NCI-H82 treated with DMSO at 0.1 percent for 48 hours (cell line): ENCODE measurements at regions not wholly inside any gene's neighbourhood (a gene's known extent, or its start where the extent isn't known, plus 50 kb on each side); places are given as distances from the start of the nearest gene placed in this dataset.

Source experiments
- DNase-seq: peaks from one replicate; lab custom pipeline; 2025; ENCODE audit not compliant: unreplicated experiment; lab: John Stamatoyannopoulos, UW

DNA sequence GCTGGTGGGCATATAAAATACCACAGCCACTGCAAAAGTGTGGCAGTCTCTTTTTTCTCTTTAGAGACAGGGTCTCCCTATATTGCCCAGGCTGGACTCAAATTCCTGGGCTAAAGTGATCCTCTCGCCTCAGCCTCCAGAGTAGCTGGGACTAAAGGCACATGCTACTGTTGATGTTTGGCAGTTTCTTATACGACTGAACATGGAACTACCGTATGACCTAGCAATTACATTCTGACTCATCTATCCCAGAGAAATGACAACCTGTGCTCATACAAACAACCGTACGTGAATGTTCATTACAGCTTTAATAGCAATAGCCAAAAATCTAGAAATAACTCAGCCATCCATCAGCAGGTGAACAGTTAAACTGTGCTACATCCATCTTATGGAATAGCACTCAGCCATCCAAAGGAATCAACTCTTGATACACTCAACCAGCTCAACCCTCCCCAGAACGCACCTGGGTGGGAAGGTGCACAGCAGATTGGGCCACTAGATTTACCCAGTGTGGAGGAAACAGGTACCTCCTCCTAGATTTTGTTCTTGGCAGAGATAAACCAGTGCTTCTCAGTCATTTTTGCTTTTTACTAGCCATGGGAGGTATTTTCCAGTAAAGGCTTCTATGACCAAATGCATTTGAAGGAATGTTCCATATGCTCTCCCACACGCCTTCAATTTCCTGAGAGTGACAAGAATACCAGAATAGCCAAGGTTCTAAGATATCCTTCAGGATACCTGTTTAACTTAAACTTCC lies 130.5 kb downstream of the MED15 start:
- DNase-seq = no peak

DNA sequence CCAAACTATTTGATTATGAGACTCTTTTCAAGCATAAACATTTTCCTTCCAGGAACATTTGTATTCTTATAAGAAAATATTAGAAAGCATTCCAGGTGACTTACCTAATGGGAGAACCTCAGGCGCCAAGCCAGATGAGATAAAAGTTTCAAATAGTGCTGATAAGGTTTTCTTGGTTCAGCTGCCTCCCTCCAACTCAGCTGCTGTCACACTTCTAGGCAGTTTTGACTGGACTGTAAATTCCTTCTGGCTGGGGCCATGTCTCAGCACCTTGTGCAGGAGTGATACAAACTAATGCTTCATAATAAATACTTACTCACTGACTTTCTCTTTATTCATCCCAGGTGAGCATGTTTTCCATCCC lies 131.1 kb downstream of the MED15 start:
- no peak for DNase-seq

DNA sequence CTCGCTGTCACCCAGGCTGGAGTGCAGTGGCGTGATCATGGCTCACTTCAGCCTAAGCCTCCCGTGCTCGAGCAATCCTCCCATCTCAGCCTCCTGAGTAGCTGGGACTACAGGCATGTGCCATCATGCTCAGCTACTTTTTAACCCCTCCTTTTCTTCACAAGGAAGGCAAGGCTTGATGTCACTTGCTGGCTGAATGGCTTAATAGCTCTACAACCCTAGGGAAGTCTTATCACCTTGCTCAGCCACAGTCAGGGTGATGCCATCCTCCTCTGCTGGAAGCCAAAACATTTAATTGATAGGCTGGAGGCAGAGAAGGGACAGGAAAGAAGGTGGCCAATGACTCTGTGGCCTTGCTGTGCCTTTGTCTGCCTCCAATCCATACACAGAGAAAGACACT lies 131.9 kb downstream of the MED15 start:
- no peak for DNase-seq

DNA sequence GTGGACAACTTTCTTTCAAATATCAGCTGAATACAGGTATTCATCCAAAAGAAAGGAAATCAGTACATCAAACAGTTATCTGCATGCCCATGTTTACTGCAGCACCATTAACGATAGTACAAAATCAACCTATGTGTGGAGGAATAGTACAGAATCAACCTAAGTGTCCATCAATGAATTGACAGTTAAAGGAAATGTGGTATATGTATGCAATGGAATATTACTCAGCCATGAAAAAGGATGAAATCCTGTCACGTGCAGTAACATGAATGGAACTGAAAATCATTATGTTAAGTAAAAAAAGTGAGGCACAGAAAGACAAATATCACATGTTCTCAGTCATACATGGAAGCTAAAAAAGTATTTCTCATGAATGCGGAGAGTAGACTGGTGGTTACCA lies 132.3 kb downstream of the MED15 start:
- no peak for DNase-seq

DNA sequence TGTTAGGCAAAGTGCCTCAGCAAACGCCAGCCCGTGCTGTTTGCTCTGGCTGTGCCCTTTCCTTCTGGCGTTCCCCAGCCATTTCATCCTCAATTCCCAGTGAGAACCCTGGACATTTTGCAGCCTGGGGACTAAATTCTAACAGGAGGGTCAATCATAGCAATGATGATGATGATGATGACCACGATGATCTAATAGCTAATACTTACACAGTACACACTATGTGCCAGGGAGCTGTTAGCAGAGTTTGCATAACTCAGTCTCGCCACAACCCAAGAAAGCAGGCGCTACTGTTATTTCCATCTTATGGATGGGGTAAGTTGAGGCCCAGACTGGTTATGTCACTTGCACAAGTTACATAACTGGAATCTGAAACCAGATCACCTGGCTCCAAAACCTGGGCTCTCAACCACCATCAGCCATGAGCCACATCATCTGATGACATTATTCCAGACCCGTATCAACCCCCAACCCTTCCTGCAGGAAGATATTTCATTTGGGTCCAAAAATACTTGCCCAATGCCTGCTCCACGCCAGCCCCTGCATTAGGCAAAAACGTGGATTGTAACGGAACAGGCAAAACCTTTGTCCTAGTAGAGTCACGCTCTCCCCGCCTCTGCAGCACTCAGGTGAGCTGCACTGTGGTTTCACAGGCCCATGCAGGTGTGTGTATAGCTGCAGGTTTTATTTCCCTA lies 132.6 kb upstream of the SERPIND1 start:
- DNase-seq = no peak

DNA sequence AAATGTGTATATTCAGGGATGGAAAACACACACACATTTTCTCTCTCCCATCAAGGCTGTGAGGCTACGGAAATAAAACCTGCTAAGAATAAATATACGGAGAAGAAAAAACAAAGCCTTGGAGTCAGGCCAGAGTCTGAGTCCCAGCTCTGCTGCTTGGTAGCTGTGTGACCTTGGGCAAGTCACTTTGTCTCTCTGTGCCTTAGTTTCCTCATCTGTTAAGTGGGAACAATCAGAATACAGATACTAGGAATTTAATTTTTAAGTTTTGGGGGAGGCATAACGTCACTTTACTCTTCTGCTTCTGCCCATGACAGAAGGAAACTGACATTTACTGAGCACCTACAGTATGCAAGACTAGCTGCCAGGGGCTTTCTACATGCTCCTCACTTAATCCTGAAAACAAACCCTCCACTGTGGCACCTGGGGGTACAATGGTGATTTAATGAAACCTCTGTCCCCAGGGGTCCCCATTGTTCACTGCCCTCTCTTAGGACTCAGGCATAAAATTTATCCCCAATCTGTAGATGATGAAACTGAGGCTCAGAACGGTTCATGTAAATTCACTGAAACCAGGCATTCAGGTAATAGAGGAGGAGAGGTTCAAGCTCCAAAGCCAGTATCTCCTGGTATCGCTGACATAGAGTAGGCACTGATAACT lies 131.9 kb upstream of the SERPIND1 start:
- DNase-seq = no peak

DNA sequence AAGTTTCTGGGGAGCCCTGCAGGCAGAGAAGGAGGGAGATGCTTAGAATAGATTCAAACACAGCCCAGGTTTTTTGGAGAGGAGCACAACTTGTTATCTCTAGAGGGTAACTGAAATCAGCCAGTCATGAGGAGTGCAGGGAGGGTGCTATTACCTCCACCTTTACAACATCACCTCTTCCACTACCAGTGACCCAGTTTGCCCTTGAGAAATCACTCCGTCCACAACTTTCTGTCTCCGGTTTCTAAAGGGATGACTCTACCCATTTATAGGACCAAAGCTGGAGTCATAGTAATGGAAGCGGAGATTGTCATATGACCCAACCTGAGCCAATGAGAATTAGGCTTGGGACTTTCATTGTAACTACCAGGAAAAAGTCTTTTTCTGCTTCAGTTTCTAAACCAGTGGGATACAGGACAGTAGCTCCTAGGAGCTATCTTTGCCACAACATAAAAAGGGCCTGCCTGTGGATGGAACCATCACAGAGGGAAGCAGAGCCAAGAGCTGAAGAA lies 131.2 kb upstream of the SERPIND1 start:
- DNase-seq = no peak

DNA sequence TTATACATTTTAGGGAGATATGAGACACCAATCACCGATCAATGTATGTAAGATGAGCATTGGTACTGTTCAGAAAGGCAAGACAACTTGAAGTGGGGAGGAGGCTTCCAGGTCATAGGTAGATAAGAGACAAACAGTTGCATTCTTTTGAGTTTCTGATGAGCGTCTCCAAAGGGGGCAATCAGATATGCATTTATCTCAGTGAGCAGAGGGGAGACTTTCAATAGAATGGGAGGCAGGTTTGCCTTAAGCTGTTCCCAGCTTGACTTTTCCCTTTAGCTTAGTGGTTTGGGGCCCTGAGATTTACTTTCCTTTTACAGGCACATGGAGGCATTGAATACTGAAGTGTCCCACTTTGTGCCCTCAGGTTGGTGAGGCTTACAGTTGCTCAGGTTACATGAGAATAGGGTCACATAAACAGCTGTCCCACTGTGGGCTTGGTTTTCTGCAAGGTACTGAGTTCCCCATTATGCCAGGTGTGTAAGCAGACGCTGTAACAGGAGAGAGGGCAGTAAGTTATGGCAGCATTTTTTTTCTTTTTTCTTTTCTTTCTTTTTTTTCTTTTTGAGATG lies 129.8 kb upstream of the SERPIND1 start:
- no peak for DNase-seq

DNA sequence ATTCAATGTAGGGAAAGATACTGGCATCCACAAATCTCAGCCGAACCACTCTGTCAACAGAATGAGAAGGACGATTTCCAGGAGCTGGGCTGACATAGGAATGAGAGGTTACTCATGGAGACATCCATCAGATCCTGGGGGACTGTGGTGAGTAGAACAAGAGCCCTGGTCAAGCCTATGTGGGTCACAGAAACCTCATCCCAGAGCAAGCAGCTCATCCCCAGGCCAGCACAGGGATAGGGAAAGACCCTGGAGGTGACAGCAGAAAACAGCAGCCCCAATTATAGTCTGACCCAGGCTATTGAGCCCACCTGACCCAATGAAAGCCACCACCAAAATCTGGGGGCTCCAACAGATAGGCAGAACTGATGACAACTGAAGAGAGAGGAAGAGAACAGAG lies 128.0 kb upstream of the SERPIND1 start:
- DNase-seq = no peak

DNA sequence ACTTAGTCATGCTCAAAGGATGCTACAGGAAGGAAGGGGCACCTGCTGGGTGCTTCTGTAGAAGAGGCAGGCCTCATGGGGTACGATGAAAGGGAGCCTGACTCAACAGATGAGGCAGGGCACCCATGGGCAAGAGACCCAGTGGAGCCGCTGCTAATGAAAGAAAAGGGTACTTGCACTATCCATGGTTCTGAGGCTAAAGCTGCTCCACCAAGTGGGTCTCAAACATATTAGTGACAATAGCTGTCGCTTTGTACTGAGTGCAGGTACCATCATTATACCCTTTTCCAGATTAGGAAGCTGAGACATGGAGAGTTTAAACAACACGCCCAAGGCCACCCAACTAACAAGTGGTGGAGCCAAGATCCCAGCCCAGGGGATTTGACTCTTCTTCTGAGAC lies 127.5 kb upstream of the SERPIND1 start:
- no peak for DNase-seq

DNA sequence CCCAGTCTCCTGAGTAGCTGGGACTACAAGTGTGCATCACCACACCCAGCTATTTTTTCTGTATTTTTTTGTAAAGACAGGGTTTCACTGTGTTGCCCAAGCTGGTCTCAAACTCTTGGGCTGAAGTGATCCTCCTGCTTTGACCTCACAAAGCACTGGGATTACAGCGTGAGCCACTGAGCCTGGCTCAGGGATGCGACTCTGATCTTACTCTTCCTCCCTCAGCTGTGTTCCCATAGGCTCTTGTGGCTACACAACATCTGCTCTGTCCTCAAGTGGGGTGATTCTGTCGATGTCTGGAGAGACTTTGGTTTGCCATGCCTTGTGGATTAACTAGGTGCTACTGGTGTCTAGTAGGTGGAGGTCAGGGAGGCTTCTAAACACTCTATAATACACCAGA lies 127.0 kb upstream of the SERPIND1 start:
- DNase-seq = no peak

DNA sequence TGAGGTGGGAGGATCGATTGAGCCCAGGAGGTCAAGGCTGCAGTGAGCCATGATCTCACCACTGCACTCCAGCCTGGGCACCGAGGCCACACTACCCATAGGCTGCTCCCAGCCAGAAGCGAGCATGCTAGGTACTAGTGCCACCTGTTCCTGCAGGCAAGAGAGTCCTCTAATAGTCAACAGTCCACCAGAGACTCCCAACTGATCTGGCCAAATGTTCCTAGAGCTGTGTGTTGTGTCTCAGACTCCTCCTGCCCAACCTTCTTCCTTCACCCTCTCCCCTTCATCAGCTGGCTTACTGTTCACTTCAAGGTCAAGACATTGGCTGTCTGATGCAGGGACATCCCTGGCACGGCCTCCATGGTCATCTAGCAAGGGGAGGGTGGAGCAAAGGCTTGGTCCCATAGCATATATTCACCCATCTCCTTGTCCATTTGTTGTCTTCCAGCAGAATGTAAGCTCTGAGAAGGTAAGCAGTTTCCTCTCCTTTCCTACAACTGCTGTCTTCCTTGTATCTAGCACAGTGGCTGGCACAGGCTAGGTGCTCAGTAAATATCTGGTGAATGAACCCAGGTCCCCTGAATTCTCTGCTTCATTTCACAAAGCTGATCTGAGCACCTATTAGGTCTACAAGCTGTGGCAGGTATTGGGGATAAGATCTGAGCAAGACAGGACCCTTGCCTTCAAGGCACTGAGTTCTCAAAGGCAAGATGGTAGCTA lies 126.2 kb upstream of the SERPIND1 start:
- no peak for DNase-seq

DNA sequence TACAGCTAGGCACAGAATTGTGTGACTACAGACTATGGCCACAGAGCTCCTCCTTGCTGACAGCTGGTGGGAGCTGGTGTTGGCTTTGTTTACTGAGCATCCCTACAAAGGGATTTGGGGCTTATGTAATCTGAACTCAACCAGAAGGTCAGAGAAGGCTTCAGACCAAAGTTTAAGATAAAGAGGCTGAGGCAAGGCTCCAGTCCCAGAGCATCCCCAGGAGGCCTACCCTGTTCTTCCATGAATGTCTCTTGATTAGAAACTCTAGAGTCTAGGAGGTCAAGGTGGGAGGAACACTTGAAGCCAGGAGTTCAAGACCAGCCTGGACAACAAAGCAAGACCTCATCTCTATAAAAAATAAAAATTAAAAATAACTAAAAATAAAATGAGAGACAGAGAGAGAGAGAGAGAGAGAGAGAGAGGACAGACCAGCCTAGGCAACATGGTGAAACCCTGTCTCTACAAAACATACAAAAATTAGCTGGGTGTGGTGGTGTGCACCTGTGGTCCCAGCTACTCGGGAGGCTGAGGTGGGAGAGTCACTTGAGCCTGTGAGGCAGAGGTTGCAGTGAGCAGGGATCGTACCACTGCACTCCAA lies 125.5 kb upstream of the SERPIND1 start:
- peak; percentile 16 for DNase-seq

DNA sequence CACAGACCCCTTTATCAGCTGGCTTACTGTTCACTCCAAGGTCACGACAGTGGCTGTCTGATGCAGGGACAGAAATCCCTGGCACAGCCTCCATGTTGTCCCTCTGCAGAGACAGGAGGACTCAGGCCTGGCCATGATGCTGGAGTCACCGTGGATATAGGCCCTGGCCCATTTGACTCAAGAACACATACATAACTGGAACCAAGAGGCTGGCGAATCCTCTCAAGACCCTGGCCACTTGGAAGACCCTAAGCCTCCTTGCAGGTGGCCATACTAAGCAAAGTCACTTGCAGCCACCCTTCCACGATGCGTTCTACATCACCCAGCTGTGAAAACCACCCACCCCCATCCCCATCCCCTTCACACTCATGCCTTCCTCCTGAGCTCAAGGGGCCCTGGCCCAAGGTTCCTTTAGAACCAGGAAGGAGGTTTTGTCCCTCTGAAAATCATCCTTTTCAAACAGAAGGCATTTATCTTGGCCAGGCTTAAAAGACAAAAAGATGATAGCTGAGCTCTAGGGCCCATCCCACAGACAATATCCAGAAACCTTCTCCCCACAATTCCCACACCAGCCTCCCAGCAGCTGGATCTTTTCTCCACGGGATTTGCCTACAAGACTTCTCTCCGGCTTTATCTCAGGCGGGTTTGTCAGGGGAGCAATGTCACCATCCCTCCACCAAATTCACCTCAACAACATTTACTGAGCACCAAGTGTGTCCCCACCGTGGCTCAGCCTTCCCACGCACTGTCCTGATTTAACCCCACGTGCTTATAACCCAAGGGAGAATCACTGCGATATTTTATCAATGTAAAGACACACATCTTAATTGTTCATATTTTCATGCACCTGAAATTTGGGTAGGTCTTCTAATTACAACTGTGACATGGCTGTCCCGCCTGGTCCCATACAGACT lies 123.4 kb upstream of the SERPIND1 start:
- DNase-seq = no peak

DNA sequence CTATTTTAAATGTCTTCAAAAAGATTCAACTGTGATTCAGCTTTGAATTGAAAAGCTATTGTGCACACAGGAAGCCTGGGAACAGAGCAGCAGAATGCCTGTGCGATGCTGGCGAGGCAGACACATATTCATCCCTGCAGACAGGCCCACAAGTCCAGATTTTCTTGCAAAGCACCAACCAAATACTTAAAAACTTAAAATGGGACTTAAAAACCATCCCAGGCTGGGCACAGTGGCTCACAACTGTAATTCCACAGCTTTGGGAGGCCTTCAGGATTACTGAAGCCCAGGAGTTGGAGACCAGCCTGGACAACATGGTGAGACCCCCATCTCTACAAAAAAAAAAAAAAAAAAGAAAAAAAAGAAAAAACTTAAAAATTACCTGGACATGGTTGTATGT lies 122.6 kb upstream of the SERPIND1 start:
- no peak for DNase-seq

DNA sequence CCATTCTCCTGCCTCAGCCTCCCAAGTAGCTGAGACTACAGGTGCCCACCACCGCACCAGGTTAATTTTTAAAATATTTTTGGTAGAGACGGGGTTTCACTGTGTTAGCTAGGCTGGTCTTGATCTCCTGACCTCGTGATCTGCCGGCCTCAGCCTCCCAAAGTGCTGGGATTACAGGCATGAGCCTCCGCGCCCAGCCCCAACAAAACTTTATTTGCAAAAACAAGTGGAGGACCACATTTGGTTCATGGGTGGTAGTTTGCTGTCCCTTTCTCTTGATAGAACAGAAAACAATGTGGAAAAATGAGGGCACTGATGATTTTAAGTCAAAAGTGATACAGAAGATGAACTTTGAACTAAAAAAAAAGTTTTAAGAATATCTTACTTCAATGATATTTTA lies 121.8 kb upstream of the SERPIND1 start:
- DNase-seq = no peak

DNA sequence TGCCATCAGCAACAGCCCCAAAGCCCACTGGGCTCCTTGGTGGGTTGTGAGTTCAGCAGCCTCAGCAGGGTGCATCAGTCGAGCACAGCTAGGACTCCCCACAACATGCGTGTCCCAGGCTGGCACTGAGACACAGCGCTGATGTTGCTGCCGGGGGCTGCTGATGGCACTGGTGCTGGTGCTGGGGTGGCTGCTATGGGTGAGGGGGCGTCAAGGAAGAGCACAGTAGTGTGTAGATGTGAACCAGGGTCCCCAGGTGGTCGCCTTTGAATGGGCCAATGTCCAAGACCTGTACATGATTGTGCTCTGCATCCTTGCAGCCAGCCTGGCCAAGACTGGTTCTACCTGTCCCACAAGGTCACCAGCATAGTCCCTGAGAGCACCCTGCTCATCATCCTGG lies 121.3 kb upstream of the SERPIND1 start:
- DNase-seq = no peak

DNA sequence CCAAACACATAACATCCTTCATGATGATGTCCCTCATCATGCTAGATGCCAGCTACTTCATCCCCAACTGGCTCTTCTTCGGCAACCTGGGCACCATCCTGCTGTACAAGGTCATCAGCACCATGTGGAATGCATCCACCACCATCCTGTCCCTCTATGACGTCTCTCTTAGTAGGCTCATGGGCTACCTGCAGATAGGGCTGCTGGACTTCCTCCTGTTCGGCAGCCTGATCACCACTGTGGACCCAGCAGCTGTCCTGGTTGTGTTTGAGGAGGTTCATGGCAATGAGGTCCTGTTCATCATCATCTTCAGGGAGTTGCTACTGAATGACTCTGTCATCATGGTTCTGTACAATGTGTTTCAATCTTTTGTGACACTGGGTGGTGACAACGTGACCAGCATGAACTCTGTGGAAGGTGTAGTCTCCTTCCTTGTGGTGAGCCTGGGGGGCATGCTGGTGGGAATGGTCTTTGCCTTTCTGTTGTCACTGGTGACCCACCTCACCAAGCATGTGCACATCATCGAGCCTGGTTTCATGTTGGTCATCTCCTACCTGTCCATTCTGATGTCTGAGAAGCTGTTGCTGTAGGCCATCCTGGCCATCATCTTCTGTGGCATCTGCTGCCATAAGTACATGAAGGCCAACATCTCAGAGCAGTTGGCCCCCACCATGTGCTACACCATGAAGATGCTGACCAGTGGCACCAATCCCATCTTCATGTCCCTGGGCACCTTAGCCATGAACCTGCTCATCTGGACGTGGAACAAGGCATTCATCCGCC lies 120.7 kb upstream of the SERPIND1 start:
- DNase-seq = no peak

DNA sequence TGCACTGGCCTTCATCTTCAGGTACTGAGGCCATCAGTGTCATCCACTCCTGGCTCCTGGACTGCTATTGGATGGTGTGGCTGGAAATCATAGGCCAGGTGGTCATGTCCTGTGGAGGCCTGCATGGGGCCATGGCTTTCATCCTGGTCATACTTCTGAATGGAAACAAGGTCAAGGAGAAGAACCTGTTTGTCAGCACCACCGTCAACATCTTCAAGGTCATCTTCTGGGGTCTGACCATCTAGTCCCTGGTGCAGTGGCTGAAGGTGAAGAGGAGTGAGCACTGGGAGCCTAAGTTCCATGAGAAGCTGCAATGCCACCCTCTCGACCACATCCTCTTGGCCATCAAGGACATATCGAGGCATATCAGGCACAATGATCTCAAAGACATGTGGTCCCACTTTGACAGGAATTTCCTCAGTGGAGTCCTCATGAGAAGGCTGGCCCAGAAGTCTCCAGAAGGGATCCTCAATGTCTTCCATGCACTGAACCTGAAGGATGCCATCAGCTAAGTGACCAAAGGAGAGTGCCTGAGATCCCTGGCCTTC lies 120.0 kb upstream of the SERPIND1 start:
- no peak for DNase-seq
